Colonic mucosa (tissue), 4 donors: ENCODE measurements at regions not wholly inside any gene's neighbourhood (a gene's known extent, or its start where the extent isn't known, plus 50 kb on each side); places are given as distances from the start of the nearest gene placed in this dataset.
"Not testable (repeated sequence)": the region's sequence is repeated elsewhere in the genome, so short reads cannot be mapped to it uniquely, and the experiment has no call there.

Source experiments
- DNase-seq: peaks from one replicate; pipeline ENCODE4 v3.0.0-alpha.2; 2020
- H3K27ac ChIP-seq: fragments of 200-600 bp; one replicate; pipeline ENCODE4 v1.8.0; 2021
- H3K27me3 ChIP-seq: fragments of 200-600 bp; one replicate; pipeline ENCODE4 v1.8.0; 2021
- H3K36me3 ChIP-seq: fragments of 200-600 bp; one replicate; pipeline ENCODE4 v1.8.0; 2021
- H3K4me1 ChIP-seq: fragments of 200-600 bp; one replicate; pipeline ENCODE4 v1.8.0; 2021; ENCODE audit warnings: mild to moderate bottlenecking
- H3K4me3 ChIP-seq: fragments of 200-600 bp; one replicate; pipeline ENCODE4 v1.8.0; 2021
- H3K9ac ChIP-seq, 2 donors: one replicate each; pipeline ENCODE4 v1.7.0; 2013; ENCODE audit warnings: control low read depth in 2 of 2, low read depth in 2 of 2, low read length in 2 of 2
- H3K9me3 ChIP-seq: fragments of 200-600 bp; one replicate; pipeline ENCODE4 v1.8.0; 2021
- CTCF ChIP-seq: fragments of 200-600 bp; IDR thresholded peaks from one replicate; pipeline ENCODE4 v1.8.0; 2022; ENCODE audit warnings: antibody characterized with exemption, mild to moderate bottlenecking
- intact Hi-C: fragments of 100-400 bp; cut with DNase I; formaldehyde crosslinking; loops from one replicate; pipeline ENCODE4 v1.14.1; 2022
- donor health status: healthy.
- donor health status: DM: no; HTN: no; CAD: no.
- donor health status: DM: no; HTN: no; CAD: no.

GRCh38 chr7:145795132-145795531 lies 321.5 kb upstream of the CNTNAP2 start:
- H3K9ac ChIP-seq = no peak overlapping the region
- H3K27ac ChIP-seq = no peak overlapping the region
- H3K27me3 ChIP-seq = no peaks in the 10 kb centered on the region
- no peaks in the 10 kb centered on the region for H3K36me3 ChIP-seq
- DNase-seq = no peak
- no peaks in the 10 kb centered on the region for H3K9me3 ChIP-seq
- no peak for TF ChIP-seq CTCF
- H3K4me1 ChIP-seq = no peaks in the 10 kb centered on the region
- no peak overlapping the region for H3K4me3 ChIP-seq
- intact Hi-C loops = no loop called here

- Histone ChIP-seq H3K4me3 (no peak overlapping the region), H3K27ac (no peak overlapping the region)
Measured at GRCh38 chr7:145784809-145785780, 331.5 kb upstream of the CNTNAP2 start.

GRCh38 chr7:145781388-145781787 lies 335.2 kb upstream of the CNTNAP2 start:
- H3K4me3 ChIP-seq, DNase-seq, H3K27ac ChIP-seq, H3K36me3 ChIP-seq, H3K27me3 ChIP-seq, H3K9ac ChIP-seq, H3K9me3 ChIP-seq, intact Hi-C loops, H3K4me1 ChIP-seq: not testable (repeated sequence)

More at GRCh38 chr7:145784809-145785780, 331.5 kb upstream of the CNTNAP2 start:
- Histone ChIP-seq H3K36me3 (no peaks in the 10 kb centered on the region), H3K27me3 (no peaks in the 10 kb centered on the region), H3K9ac (no peak overlapping the region), H3K4me1 (no peaks in the 10 kb centered on the region), H3K9me3 (no peaks in the 10 kb centered on the region)
- intact Hi-C loops = no loop called here
- no peak for TF ChIP-seq CTCF
- DNase-seq = no peak

- Histone ChIP-seq H3K4me3 (no peak overlapping the region), H3K36me3 (no peaks in the 10 kb centered on the region), H3K9ac (no peak overlapping the region), H3K27ac (no peak overlapping the region), H3K9me3 (no peaks in the 10 kb centered on the region), H3K27me3 (no peaks in the 10 kb centered on the region), H3K4me1 (no peaks in the 10 kb centered on the region)
- TF ChIP-seq CTCF = no peak
- DNase-seq = no peak
- intact Hi-C loops = no loop called here
Measured at GRCh38 chr7:145779140-145779539, 337.5 kb upstream of the CNTNAP2 start.

GRCh38 chr7:145774777-145775176 lies 341.8 kb upstream of the CNTNAP2 start:
- Histone ChIP-seq H3K36me3 (no peaks in the 10 kb centered on the region), H3K27me3 (no peaks in the 10 kb centered on the region), H3K9ac (no peak overlapping the region), H3K4me3 (no peak overlapping the region), H3K4me1 (no peaks in the 10 kb centered on the region), H3K9me3 (no peaks in the 10 kb centered on the region), H3K27ac (no peak overlapping the region)
- no peak for DNase-seq
- intact Hi-C loops = no loop called here
- TF ChIP-seq CTCF = no peak

- no peak for DNase-seq
- intact Hi-C loops = no loop called here
- H3K9ac ChIP-seq = no peak overlapping the region
- TF ChIP-seq CTCF = no peak
- H3K9me3 ChIP-seq = no peaks in the 10 kb centered on the region
- H3K27ac ChIP-seq = no peak overlapping the region
- no peaks in the 10 kb centered on the region for H3K36me3 ChIP-seq
- H3K27me3 ChIP-seq = no peaks in the 10 kb centered on the region
- no peaks in the 10 kb centered on the region for H3K4me1 ChIP-seq
- no peak overlapping the region for H3K4me3 ChIP-seq
Measured at GRCh38 chr7:145753004-145753403, 363.6 kb upstream of the CNTNAP2 start.
